ENCODE measurements at regions not wholly inside any gene's neighbourhood (a gene's known extent, or its start where the extent isn't known, plus 50 kb on each side); places are given as distances from the start of the nearest gene placed in this dataset.

GRCh38 chr7:19589446-19589845, 119.4 kb downstream of the POLR1F start:
- no peak overlapping the region for H3K4me3 ChIP-seq (ENCODE audit: control insufficient read depth, low read depth, low read length)
- no peak for DNase-seq (ENCODE audit: low read depth)
- no peak for TF ChIP-seq CTCF (IDR thresholded peaks at IDR 0.05; ENCODE audit: control insufficient read depth, insufficient read depth, low read depth, low read length, missing control alignments)

- no peak overlapping the region for H3K4me3 ChIP-seq (ENCODE audit: control insufficient read depth, low read depth, low read length)
- TF ChIP-seq CTCF (IDR thresholded peaks at IDR 0.05; ENCODE audit: control insufficient read depth, insufficient read depth, low read depth, low read length, missing control alignments), result no peak
- no peak for DNase-seq (ENCODE audit: low read depth)
Measured at GRCh38 chr7:19587291-19587690, 121.5 kb downstream of the POLR1F start.

GRCh38 chr7:19585761-19586160, 123.1 kb downstream of the POLR1F start:
- no peak overlapping the region for H3K4me3 ChIP-seq (ENCODE audit: control insufficient read depth, low read depth, low read length)
- no peak for TF ChIP-seq CTCF (IDR thresholded peaks at IDR 0.05; ENCODE audit: control insufficient read depth, insufficient read depth, low read depth, low read length, missing control alignments)
- DNase-seq (ENCODE audit: low read depth), result no peak

DNA sequence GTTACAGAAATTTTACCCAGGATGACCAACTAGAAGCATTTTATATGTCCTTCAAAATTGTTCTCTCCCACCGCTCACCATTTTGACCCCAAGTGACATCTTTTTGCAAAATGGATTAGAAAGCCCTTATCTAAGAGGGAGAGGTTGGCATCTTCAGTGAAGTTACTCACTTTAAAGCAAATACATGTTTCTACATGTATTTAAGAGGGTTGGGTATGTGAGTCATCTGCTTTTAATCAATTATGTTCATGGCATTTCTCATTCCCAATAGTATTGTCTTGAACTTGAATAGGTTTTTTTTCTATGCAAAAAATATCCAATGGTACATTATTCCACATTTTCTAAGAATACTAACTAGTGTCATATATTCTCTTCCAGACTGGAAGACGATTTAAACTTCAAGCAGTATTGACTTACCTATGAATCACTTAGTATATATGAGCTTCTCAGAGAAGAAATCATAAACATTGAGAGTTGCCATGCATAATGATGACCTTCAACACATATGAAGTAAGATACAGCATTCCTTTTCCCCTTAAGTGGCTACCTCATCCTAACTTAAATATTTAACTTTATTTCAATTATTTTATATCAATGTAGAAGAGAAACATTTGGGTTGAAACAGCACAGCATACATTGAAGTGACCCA, 132.8 kb downstream of the POLR1F start:
- TF ChIP-seq CTCF (IDR thresholded peaks at IDR 0.05; ENCODE audit: control insufficient read depth, insufficient read depth, low read depth, low read length, missing control alignments), result no peak
- no peak for DNase-seq (ENCODE audit: low read depth)
- H3K4me3 ChIP-seq (ENCODE audit: control insufficient read depth, low read depth, low read length), result no peak overlapping the region

DNA sequence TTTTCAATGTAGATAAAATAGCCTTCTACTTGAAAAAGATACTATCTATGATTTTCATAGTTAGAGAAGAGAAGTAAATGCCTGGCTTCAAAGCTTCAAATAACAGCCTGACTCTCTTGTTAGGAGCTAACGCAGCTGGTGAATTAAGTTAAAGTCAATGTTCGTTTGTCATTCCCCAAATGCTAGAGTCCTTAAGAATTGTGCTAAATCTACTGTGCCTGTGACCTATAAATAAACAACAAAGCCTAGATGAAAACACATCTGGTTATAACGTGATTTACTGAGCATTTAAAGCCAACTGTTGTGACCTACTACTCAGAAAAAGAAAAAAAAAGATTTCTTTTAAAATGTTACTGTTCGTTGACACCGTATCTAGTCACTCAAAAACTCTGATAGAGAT, 134.7 kb downstream of the POLR1F start:
- no peak for TF ChIP-seq CTCF (IDR thresholded peaks at IDR 0.05; ENCODE audit: control insufficient read depth, insufficient read depth, low read depth, low read length, missing control alignments)
- DNase-seq (ENCODE audit: low read depth), result no peak
- no peak overlapping the region for H3K4me3 ChIP-seq (ENCODE audit: control insufficient read depth, low read depth, low read length)

- H3K4me3 ChIP-seq (ENCODE audit: control insufficient read depth, low read depth, low read length), result no peak overlapping the region
- no peak for TF ChIP-seq CTCF (IDR thresholded peaks at IDR 0.05; ENCODE audit: control insufficient read depth, insufficient read depth, low read depth, low read length, missing control alignments)
- DNase-seq (ENCODE audit: low read depth), result no peak
Measured at GRCh38 chr7:19572566-19572965, 136.3 kb downstream of the POLR1F start.

DNA sequence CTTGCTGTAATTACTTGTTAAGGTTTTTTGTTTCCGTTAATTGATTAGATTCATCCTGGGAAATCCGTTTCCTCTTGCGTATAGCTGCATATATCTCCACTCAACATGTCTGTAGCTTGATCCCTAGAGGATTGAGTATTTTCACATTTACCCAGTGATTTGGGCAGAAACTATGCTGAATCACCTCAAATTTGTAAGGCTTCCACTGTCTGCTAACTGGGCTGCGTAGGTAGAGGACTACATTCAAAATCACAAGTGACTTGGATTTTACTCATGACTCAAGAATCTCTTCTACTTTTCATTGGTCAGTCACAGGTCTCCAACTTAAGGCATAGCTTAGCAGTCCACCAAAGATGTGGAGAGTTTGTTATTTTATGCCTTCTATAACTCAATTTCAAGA, 141.8 kb downstream of the POLR1F start:
- TF ChIP-seq CTCF (IDR thresholded peaks at IDR 0.05; ENCODE audit: control insufficient read depth, insufficient read depth, low read depth, low read length, missing control alignments), result no peak
- H3K4me3 ChIP-seq (ENCODE audit: control insufficient read depth, low read depth, low read length), result no peak overlapping the region
- peak; percentile 10 for DNase-seq (ENCODE audit: low read depth)
